GM18511 (cell line): ENCODE measurements at regions not wholly inside any gene's neighbourhood (a gene's known extent, or its start where the extent isn't known, plus 50 kb on each side); places are given as distances from the start of the nearest gene placed in this dataset.
"Not testable (repeated sequence)": the region's sequence is repeated elsewhere in the genome, so short reads cannot be mapped to it uniquely, and the experiment has no call there.

ENCODE experiments used
- ATAC-seq: cut with Tn5 transposase; IDR thresholded peaks from one replicate; pipeline ENCODE4 v1.9.1; 2021; ENCODE audit warnings: mild to moderate bottlenecking, moderate library complexity; ENCODE audit not compliant: unreplicated experiment

DNA sequence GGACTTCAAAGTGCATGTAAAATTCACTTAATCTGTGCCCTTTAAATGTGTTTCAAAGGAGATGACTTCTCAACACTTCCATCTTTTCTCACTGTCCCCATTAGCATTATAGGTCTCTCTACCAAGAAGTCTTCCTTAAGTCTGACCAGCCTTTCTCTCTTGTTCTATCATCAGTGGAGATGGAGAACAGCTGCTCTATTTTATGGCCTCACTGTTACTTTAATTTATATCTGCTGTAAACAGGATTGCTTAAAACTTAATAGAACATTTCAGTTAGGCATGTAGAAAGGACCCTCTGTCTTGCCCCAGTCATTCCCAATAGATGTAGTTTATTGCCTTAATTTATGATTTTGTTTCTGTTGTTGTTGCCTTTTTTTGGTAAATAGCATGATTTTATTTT is 86.0 kb upstream of the CDC42EP3 start:
- ATAC-seq = not testable (repeated sequence)

- not testable (repeated sequence) for ATAC-seq
These were observed 86.7 kb upstream of the CDC42EP3 start for GRCh38 chr2:37758141-37758601.

- ATAC-seq = not testable (repeated sequence)
These were observed 88.5 kb upstream of the CDC42EP3 start for GRCh38 chr2:37759989-37760388.

DNA sequence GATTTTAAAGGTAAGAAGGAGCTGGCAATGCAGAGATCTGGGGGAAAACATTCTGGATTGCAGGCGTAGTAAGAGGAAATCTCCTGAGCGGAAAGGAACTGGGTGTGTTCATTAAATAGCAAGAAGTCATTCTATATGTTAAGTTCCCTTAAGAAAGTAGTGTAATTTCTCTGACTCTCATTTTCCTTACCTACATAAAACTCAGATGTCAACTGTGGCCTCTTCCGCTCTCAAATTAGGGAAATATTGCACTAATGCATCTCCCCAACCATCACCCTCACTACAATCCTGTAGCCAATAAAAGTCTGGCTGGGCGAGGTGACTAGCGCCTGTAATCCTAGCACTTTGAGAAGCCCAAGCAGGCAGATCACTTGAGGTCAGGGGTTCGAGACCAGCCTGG is 89.0 kb upstream of the CDC42EP3 start:
- no peak for ATAC-seq

DNA sequence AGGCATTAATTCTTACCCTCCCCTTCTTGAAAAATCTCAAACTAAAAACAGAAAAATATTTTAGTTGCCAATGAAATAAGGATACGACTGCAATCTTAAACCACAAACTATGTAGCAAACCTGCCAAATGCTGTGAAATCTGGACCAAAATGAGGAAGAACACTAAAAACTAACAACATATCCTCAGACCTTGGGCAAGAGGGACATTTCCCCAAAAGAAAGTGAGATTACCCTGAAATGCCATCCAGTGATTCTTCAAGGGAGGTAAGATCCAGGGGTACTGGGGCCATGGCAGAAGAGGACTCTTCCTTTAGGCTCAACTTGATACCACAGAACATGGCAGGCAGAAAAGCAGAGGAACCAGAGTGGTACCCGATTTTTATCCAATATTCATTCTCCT is 90.8 kb upstream of the CDC42EP3 start:
- not testable (repeated sequence) for ATAC-seq

- ATAC-seq = no peak
These were observed 93.3 kb upstream of the CDC42EP3 start for GRCh38 chr2:37764739-37765138.

- ATAC-seq = no peak
These were observed 94.7 kb upstream of the CDC42EP3 start for GRCh38 chr2:37766106-37766505.

DNA sequence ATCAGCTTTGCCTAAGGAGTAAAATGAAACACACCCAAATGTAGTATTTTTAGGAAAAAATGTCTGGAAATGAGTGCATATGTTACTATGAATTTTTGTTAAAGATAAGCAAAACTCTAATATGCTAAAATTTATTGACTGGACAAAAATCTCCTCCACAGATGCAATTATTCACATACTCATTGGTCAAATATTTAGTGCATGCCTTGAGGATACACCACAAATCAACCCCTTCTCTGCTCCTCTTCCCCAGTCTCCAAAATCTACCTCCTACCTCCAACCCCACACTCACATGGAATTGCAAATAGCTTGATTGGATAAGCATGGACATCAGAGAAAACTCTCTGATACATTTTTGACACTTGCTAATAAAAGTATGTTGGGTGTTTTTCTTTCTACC is 95.6 kb upstream of the CDC42EP3 start:
- no peak for ATAC-seq

- no peak for ATAC-seq
These were observed 96.8 kb upstream of the CDC42EP3 start for GRCh38 chr2:37767959-37768925.

- ATAC-seq = no peak
These were observed 98.1 kb upstream of the CDC42EP3 start for GRCh38 chr2:37769551-37769950.

GRCh38 chr2:37770797-37771196 is 99.4 kb upstream of the CDC42EP3 start:
- ATAC-seq = no peak

DNA sequence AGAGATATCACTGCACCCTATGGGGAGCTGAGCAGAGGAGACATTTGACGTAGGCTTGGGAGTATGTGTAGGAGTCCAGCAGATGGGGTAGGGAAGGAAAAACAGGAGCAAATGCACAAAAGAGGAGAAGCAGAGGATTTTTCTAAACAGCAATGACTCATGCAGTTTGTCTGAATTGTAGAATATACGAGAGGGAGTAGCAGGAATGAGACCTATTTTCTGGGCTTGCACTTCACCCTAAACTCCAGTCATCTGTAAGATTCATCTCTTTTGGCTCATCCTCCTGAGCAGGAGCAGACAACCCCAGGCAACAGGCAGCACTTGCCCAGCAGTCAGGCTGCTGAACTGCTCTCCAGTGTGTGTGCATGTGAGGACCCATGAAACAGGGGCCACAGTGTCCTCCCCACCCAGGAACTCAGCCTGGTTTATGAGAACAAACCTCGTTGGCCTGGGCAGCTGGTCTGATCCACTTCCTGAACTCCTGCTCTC is 100.2 kb upstream of the CDC42EP3 start:
- no peak for ATAC-seq

GRCh38 chr2:37773371-37774130 is 102.1 kb upstream of the CDC42EP3 start:
- ATAC-seq = no peak

- not testable (repeated sequence) for ATAC-seq
These were observed 102.9 kb upstream of the CDC42EP3 start for GRCh38 chr2:37774171-37774944.

DNA sequence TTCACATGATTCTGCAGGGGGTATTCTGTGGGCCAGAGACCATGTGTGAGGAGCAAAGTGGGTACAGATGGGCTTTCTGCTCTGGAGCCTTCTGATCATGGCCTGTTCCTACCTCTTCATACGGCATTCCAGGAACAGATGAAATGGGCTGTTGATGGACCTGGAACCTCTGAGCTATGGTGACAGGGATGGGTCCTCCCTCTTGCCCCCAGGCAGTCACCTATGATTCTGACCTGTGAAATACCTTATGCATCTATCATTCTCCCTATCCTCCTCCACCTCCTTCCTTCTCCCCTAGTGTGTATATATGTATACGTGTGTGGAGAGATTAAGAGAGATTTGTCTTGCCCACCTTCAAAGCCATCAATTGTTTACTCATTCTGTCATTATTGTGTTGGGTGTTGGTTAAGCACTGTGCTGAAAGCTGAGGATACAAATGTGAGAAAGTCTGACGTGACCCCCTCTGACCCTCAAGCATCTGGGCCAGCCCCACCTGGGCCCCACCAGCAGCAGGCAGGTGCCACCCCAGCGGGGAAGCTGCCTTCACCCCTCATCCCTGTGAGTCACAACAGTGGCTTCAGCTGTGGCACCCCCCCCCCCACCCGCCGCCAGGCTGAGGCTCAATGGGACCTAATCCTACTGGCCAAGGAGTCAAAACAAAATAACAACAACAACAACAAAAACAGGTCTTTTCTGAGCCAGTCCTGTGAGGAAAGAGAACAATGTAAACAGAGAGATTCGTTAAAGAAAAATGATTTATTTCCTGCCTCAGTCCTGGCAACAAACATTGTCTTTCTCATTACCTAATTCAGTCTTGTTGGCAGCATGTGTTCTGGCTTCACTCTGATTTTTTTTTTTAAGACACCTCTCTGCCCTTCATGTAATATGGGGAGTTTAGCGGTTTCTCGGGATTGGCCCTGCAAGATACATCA is 103.8 kb upstream of the CDC42EP3 start:
- ATAC-seq = no peak

DNA sequence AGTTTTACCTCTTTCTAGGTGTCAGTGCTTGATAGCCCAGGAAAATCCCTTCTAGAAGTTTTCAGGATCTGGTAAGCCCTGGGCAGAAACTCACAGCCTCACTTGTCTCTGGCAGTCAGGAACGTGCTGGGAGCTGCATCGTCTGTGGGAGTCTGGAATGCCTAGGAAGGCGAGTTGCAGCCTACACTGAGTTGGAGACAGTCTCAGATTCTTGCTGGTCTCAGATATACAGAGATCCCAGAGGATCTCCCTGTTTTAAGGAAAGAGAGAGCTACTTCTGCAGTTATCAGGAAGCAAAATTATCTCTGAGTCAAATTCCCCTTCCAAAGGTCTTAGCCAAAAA is 104.4 kb upstream of the CDC42EP3 start:
- ATAC-seq = no peak

- no peak for ATAC-seq
These were observed 105.0 kb upstream of the CDC42EP3 start for GRCh38 chr2:37776487-37776886.

DNA sequence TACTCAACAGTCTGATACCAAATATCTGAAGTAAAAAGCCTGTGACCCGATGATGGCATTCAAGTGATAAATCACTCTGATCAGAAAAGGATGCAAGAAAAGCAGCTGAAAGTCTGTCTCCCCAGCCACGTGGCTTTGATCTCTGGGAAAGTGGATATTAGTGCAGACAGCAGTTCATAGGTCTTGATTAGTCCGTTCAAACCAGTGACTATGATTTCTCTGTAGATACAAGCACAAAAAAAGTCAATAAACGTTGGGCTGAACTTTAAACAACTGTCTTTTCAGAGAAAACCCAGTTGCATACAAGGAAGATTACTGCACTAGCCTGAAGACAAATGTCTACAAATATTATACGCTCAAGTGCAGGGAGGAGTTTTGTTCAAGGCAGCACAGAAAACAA is 107.7 kb upstream of the CDC42EP3 start:
- ATAC-seq = no peak

DNA sequence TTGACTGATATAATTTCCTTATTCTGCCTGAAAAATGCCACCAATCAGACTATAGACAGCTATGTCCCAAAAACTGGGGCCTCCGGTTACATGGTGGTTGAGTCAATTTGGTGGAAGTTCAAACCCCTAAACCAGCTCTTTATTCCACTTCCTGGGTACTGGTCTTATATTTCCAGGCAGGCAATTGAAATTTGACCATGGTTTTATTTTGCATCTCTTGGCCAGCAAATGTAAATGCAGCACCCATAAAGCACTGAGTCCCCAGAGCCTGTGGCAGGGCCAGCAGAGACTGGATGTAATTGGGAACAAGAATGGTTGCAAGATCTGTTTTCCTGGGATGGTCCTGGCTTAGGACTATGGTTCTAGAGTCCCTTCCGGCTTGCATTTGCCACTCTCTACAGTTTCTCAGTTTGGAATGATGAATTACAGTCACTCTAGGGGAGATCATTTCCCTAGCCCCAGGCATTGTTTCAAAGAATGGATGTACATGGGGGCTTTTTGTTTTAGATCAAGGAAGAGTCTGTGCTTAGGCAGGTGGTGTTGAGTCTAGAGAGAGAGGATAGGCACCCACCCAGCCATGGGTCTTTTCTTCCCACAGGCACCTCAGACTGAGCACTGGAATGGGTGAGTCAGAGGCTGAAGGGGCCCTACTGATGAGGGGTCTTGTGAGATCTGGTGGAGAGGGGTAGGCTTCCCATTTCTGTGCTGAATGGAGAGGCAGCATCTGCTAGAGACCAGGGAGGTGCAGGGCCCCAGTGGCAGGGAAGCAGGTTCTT is 108.4 kb upstream of the CDC42EP3 start:
- no peak for ATAC-seq
